ENCODE measurements at regions not wholly inside any gene's neighbourhood (a gene's known extent, or its start where the extent isn't known, plus 50 kb on each side); places are given as distances from the start of the nearest gene placed in this dataset.

DNA sequence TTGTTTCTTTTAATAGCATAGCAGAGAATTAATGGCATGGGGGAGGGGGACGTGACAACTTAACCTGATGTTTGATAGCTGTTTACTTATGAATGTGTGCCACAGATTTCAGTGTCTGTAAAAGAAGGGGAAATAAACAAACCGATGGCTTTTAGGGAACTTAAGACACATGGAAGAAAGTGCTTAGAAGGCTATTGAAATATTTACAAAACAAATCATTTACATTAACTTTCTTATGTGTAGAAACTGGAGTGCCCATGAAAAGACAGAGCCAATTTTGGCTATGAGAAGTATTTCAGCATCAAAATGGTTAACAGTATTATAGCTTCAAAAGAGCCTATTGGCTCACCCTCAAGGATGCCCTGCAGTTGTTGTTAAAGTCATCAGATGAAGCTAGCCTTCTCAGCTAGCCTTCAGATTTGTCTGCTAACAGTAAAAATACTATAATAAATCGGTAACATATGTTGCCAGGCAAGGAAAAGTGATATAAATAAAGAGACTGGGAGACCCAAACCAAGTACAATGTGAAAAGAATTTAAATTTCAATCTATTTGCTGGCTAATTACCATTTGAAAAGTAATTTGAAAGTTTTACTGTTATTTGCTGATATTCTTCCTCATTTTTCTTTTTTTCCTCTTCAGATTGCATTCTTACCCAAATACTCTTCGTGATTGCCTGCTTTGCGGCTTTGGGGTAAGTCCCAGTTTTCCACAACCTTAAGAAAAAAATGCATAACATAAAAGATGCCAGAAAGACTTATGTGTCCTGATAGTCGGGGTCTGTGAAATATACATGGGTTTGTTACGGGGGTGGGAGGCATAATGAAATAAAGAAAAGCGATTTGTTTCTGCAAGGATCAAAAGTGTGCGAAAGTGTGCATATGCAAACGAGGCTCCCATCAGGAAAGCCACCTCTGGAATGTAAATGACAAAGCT lies 256.4 kb downstream of the MEIS1 start:
- DNase-seq (ENCODE audit: low spot score) = peak; percentile 85

DNA sequence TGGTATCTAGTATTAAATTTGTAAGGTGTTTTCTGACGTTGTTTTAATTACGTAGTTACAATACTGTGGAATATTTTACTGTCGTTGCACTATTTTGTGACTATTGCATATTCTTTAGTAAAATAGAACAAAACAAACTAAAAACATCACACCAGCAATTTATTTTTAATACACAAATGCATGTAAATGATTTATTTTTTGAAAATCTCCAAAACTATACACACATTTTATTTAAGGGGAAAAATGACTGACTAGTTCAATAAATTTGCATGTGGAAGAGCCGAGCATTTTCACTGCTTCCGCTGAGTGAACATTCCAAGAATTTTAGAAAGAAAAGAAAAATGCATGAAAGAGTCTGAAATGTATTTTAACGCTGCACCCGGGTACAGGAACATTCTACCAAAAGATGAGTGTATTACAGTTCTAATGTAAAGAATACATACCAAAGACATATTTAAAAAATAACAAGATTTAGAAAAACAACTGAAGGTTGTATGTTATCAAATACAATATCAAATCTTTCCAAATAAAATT lies 257.7 kb downstream of the MEIS1 start:
- peak; percentile 38 for DNase-seq (ENCODE audit: low spot score)

DNA sequence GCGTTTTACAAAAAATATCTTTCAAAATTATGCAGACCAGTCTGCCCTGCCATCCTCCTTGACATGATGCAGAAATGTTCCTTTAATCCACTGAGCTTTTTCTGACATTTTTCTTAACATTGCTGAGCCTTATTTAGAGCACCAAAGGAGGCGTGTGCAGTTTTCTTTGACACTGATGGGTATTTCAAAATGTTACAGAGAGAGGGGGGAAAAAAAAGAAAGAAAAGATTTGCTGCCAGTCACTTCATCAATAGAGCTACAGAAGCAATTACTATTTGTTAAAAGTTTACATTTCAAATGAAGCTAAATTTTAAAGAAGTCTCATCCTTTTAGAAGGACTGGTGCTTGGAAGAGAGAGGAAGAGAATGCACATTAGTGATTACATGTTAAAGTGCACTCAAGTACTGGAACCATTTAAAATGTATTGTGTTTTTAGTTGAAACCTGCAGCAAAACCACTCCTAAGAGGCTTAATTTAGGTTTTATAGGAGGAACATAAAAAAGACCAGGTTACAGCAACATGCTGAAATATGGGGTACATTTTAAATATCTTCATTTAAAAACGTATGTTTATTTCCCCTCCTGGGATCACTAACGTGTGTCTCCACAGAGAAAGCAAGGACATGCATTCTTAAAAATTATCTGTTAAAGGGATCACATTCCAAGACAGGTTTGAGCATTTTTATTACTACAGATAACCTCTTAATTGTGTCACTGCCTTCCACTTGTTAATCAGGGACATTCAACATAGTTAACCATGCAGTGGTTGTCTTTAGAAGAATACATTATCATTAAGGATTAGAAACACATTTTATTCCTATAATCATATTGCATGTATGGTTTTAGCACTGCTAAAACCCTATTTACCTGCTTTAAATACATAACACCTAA lies 258.4 kb downstream of the MEIS1 start:
- DNase-seq (ENCODE audit: low spot score) = peak; percentile 63

DNA sequence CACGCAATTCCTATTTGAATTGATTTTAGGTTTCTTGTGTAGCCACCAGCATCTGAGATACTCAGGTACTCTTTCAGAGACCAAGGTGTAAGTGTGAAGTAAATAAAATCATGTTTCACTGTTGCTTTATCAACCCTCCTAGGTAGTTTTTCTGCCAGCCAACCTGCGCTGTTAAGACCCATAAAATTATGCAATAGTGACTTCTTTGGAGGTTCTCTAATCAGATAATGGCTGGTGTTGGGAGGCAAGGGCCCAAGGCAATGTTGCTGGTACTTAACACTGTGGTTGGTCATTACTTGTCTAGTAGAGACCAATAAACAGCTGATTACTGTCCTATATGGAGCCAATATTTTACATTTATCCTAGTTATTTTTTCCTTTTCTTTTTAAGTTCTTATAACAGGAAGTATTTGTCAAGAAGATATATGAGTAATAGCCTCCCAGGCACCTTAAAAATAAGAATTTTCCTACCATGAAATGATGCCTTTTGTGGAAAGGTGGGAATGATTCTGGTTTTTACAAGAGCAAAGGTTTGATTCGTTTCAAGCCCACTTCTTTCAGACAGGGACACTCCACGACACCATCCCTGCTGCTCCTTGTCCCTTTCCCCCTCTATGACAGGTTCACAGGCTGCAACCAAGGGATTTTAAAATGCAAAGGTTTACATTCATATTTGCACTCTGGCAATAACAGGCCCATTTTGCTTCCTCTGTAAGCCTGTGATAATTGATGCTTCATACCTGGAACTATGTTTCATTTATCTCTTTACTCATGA lies 259.3 kb downstream of the MEIS1 start:
- peak; percentile 71 for DNase-seq (ENCODE audit: low spot score)

DNA sequence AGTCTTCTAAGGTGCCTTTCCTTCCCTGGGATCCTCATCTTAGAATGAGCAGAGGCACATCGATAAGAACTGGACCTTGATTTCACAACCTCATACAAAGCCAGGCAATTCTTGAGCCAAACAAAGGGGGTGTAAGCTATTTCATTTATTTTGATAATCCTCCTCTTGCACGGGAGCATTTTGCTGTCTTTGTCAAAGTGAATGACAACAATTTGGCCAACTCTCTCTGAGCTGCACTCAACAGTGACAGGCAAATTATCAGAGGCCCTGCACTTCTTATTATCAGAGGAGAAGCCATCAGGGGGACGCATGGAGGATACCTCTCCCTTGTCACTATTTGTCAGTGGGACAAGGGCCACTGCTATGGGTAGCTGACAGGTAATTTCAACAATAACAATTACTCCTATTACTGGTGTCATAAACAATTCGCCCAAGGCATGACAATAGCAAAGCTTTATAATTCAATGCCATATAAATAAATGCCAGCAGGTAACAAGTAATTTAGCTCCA lies 260.4 kb downstream of the MEIS1 start:
- DNase-seq (ENCODE audit: low spot score) = peak; percentile 79

- DNase-seq (ENCODE audit: low spot score) = peak; percentile 78
Measured at GRCh38 chr2:66696374-66696773, 261.4 kb downstream of the MEIS1 start.

- DNase-seq (ENCODE audit: low spot score) = peak; percentile 41
Measured at GRCh38 chr2:66696886-66697285, 262.0 kb downstream of the MEIS1 start.

- peak; percentile 48 for DNase-seq (ENCODE audit: low spot score)
Measured at GRCh38 chr2:66697366-66697765, 262.4 kb downstream of the MEIS1 start.

DNA sequence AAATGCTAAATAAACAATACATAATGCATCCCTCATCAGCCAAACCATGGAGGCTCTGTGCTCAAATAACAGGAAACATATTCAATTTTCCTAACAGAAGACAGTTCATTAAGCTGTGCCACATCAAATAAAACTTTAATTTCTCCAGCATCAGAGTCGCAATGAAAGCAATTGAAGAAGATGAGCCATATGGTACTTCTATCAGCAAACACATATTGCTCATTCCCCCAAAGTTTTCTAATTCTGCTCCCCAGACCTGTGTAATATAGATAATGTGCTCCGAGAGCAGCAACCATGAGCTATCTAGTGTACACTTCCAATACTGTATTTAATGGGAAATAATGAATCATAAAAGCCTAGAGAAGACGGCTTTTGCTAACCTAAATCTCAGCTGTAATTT lies 263.2 kb downstream of the MEIS1 start:
- peak; percentile 55 for DNase-seq (ENCODE audit: low spot score)

- peak; percentile 61 for DNase-seq (ENCODE audit: low spot score)
Measured at GRCh38 chr2:66698576-66699239, 263.8 kb downstream of the MEIS1 start.

GRCh38 chr2:66699416-66699792 lies 264.5 kb downstream of the MEIS1 start:
- peak; percentile 40 for DNase-seq (ENCODE audit: low spot score)

DNA sequence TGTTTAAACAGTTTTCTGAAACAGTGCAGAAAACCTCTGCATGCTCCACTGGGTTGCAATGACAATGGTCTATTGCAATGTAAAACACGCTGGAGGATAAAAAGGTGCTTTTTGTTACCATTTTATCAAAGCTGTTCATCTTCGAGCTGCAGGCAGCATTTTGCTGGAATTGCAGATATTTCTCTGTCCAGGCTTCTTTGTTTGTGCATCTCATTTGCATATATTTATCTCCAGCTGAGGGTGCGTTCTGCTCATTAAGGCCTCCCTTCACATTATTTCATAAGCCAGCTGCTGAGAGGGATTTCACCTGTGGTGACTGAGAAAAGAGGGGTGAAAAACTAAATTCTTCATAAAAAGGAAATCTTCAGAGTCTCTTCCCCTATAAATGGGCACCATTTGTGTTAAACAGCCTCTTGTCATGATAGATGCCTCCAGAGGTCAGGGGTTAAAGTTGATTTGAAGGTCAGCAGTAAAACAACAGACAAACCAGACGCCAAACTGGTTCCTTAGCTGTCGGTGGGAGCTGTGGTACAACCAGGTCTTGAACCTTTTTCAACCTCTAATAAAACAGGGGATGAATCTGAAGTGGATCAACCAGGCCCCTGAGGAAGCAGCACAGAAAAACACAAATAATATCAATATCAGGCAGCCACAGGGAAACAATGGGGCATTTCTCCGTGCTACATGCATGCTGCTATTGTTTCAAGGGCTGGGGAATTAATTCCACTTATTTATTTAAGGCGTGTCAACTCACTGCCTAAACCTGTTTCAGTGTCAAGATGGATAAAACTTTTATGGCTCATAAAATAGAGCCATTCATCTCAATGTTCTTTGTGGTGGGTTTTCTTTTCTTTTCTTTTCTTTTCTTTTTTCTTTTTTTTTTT lies 265.1 kb downstream of the MEIS1 start:
- peak; percentile 59 for DNase-seq (ENCODE audit: low spot score)

DNA sequence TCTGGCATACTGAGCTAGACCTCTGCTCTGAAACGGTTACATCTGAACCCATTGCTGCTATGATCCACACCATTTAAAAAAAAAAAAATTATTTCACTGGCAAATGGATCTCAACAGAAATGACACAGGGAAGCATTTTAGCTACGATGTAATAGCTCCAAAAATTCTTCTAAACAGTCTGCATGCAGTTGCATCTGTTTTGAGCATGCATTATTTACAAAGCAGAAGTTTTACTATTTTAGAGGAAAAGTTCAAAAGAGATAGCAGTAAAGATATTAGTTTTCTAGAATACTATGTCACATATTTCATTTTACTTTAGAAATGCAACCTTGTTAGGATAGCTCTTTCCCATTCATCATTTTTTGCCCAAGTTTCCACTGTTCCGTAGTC lies 265.7 kb downstream of the MEIS1 start:
- DNase-seq (ENCODE audit: low spot score) = peak; percentile 33

- DNase-seq (ENCODE audit: low spot score) = no peak
Measured at GRCh38 chr2:66701251-66701650, 266.3 kb downstream of the MEIS1 start.

DNA sequence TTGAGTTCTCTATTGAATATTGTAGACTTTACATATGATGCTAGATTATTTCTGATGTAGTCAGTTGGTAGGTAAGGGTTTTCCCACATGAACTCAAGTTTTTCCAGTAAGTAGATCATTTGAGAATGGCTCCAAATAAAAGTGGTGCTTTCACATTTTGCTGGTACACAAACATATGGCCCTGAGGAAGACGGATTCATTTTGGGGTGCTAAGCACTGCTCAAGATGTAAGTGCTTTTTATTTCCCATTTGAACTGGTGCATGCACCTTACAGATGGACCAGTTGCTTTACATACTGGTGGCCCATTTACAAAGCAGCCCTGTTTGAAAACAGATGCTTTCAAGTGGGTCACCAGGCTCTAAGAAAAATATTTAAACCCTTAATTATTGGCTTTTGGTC lies 266.7 kb downstream of the MEIS1 start:
- DNase-seq (ENCODE audit: low spot score) = peak; percentile 55

GRCh38 chr2:66702301-66702700 lies 267.4 kb downstream of the MEIS1 start:
- DNase-seq (ENCODE audit: low spot score) = no peak

DNA sequence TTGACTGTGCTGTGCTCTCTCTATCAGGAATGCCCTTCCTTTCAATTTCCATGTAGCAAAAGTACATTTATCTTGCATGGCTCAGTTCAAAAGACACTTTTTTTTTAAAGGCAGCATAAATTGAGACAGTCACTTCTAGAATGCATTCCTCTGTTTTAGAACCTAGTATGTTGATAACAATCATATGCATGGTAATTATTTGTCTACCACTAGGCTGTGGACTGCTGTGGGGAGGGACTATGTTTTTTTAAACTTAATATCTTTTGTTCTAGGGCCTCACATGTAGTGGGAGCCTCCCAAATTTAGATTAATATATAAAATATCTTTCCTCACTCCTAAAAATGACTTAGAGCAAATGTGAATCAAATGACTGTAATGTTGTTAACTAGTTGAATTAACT lies 269.9 kb downstream of the MEIS1 start:
- DNase-seq (ENCODE audit: low spot score) = no peak

GRCh38 chr2:66714610-66715009 lies 279.7 kb downstream of the MEIS1 start:
- DNase-seq (ENCODE audit: low spot score) = no peak

DNA sequence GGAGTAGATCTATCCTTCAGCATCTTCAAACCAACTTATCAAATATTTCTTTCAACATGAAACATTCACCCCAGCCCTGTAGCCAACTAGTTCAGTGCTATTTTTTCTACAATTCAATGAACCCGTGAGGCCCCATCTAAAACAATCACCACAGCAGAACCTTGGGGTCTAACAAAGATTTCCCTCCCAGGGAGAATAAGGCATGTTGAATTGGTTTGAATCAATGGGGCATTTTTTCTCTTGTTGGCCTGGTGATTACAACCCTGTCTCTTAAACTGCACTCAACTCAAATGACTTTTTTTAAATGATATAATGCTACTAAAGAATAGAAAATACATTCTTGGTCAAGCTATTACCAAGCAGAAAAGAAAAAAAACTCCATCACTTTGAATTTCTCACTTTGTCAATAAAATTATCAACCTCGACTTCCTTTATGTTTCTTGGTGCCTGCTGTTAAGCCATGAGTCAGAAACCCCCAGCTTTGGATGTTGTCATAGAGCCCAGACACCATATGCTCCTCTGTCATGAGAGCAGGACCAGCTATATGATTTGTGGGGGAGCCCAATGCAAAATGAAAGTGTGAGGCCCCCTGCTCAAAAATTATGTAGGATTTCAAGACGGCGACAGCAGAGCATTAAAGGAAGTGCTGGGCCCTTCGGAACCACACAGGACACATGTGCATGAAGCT lies 282.4 kb downstream of the MEIS1 start:
- no peak for DNase-seq (ENCODE audit: low spot score)

All from cerebellar cortex (tissue), 1 donor.